Adrenal gland (tissue), 5 donors: ENCODE measurements at regions not wholly inside any gene's neighbourhood (a gene's known extent, or its start where the extent isn't known, plus 50 kb on each side); places are given as distances from the start of the nearest gene placed in this dataset.

Source experiments
- CTCF ChIP-seq, 6 experiments: fragments of 450-650 bp in 4 of 6; fragments of 200-600 bp in 2 of 6; sonication (generic) in 1 of 6; IDR thresholded peaks; 1 replicate in 5 of 6; 2 replicates in 1 of 6; pipeline versions ENCODE4 v1.5.1 to v1.8.0; 2016 to 2021; ENCODE audit warnings: antibody characterized with exemption in 6 of 6, mild to moderate bottlenecking in 2 of 6, moderate library complexity in 1 of 6
- POLR2A ChIP-seq, 2 donors: fragments of 450-650 bp; IDR thresholded peaks; one replicate each; pipeline ENCODE4 v1.6.1; 2017; ENCODE audit warnings: antibody characterized with exemption in 2 of 2, mild to moderate bottlenecking in 2 of 2, moderate library complexity in 1 of 2
- donor health status: DM: no; HTN: no; CAD: no.

- TF ChIP-seq CTCF (IDR thresholded peaks at IDR 0.05), result no peak
- TF ChIP-seq POLR2A (IDR thresholded peaks at IDR 0.05), result no peak
Measured at GRCh38 chr2:186425576-186425975, 60.5 kb upstream of the ZC3H15 start.
